DOHH2 (cell line): ENCODE measurements at regions not wholly inside any gene's neighbourhood (a gene's known extent, or its start where the extent isn't known, plus 50 kb on each side); places are given as distances from the start of the nearest gene placed in this dataset.

ENCODE experiments used
- EZH2phosphoT487 ChIP-seq: fragments of 200-600 bp; sonication (generic); IDR thresholded peaks from 2 replicates; pipeline ENCODE4 v1.6.1; 2017; ENCODE audit warnings: borderline replicate concordance, mild to moderate bottlenecking, antibody characterized with exemption, low read length, moderate library complexity, mixed read lengths
- TF ChIP-seq, protein P1 (sequence below): fragments of 200-600 bp; sonication (generic); IDR thresholded peaks from one replicate; pipeline ENCODE4 v1.5.1; 2014; ENCODE audit warnings: antibody characterized with exemption, mild to moderate bottlenecking, low read depth, low read length; ENCODE audit not compliant: poor library complexity, severe bottlenecking

DNA sequence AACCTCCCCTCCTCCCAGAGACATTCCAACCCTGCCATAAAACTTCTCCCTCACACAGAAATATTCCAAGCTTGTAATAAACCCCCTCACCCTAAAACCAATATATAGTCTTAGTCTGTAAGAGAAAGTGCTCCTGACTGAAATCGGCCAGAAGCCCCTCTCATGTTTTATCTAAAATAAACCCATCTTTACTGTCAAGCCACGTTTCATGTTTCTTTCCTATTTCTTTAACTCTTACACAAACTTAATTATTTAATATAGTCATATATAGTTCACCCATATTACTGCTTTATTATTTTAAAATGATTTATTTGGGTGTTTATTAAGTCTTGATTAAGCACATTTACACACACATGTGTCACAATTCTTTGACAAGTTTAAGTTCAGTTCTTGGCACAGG is 191.3 kb upstream of the AADAT start:
- TF ChIP-seq, protein P1, sequence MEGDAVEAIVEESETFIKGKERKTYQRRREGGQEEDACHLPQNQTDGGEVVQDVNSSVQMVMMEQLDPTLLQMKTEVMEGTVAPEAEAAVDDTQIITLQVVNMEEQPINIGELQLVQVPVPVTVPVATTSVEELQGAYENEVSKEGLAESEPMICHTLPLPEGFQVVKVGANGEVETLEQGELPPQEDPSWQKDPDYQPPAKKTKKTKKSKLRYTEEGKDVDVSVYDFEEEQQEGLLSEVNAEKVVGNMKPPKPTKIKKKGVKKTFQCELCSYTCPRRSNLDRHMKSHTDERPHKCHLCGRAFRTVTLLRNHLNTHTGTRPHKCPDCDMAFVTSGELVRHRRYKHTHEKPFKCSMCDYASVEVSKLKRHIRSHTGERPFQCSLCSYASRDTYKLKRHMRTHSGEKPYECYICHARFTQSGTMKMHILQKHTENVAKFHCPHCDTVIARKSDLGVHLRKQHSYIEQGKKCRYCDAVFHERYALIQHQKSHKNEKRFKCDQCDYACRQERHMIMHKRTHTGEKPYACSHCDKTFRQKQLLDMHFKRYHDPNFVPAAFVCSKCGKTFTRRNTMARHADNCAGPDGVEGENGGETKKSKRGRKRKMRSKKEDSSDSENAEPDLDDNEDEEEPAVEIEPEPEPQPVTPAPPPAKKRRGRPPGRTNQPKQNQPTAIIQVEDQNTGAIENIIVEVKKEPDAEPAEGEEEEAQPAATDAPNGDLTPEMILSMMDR = no peak
- TF ChIP-seq EZH2phosphoT487 = no peak
